NK-92 (cell line): ENCODE measurements at regions not wholly inside any gene's neighbourhood (a gene's known extent, or its start where the extent isn't known, plus 50 kb on each side); places are given as distances from the start of the nearest gene placed in this dataset.

Experiments used
- DNase-seq: peaks from one replicate; lab custom pipeline; 2025; ENCODE audit not compliant: unreplicated experiment; lab: John Stamatoyannopoulos, UW

DNA sequence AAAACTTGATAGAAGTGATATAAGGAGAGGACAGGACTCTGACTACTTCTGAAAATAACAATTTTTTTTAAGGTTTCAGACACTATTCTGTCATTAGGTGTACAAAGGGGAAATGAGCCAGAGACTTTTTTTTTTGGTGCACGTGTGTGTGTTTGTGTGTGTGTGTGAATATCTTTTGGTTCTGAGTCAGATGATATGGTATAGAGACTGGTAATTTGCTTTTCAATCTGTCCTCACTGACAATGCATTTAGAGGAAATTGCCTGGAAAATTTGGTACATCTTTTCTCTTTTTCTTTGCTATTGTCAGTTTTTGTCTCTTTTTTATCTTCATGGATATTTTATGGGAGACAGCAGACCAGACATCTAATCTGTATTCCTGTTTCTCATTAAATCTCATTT is 59.3 kb downstream of the DDIT4L start:
- no peak for DNase-seq

DNA sequence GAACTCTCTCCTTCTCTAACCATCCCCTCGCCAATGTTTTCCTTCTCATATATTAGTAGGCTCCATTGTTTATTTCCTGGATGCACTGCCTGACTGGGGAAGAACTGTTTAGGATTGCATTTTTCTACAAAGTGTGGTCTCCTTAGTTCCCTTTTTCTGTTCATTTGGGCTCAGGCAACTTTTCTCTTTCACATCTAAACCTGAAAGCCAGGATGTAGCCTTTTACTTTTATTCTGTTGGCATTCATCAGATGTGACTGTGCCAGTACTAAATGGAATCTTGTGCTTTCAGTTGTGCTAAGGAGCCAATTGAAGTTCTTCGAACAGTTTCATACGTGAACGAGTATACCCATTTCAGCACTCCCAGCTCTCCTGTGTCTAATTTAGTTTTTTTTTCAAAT is 59.8 kb downstream of the DDIT4L start:
- no peak for DNase-seq

DNA sequence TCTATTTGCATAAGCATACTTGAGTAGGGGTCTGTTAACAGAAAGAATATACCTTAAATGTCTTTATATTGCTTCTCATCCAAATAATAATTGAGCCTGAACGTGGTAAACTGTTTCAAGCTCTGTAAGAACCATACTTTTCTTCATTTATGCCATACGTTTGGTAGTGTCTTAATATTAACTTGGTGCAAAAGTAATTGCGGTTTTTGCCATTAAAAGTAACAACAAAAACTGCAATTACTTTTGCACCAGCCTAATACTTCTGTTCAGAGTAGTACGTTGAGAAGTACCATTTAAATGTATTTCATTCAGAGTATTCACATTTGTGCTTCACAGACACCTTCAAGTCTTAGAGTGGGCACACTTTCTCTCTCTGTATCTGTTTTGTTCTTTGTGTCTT is 60.5 kb downstream of the DDIT4L start:
- DNase-seq = no peak

DNA sequence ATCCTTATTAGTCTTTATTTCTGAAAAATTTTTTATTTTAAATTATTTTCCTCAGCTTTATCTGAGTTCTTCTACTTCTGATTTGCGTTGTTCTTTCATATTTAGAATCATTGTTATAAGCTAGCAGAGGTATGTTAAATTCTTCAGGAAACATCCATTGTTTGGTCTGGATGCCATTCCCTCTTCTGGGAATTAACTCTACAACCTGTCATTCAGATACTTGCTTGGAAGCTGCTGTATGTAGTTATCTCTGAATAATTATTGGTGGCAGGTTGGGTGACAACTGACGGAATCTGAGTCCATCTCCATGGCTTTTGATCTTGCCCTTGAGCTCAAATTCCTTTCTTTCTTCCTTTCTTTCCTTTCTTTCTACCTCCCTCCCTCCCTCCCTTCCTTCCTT is 61.9 kb downstream of the DDIT4L start:
- no peak for DNase-seq

DNA sequence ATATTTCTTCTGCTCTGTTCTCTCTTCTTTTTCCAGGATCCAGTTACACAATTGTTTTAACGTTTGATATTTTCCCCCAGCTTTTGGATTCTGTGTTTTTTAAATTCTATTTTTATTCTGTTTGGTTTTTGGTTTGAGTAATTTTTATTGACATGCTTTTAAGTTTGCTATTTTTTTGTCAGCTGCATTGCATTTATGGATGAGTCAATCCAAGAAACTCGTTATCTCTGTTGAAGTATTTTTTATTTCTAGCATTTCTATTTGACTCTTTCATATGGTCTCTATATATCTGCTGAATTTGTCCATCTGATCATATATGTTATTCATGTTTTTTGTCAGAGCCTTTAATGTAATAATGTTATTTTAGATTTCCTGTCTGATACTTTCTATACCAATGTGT is 65.6 kb downstream of the DDIT4L start:
- no peak for DNase-seq

DNA sequence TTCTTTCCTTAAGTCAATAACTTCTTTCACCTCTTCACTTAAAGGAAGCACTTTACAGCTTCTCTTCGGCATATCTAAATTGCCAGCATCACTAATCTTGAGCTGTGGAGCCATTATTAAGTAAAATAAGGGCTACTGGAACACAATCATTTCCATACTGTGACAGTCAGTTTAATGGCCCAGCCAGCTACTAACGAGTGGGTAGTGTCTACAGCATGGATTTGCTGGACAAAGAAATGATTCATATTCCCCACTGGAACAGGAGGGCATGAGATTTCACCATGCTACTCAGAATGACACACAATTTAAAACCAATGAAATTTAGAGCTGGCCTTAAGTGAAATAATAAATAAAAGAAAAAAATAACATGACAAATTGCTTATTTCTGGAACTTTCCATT is 72.1 kb downstream of the DDIT4L start:
- DNase-seq = no peak

DNA sequence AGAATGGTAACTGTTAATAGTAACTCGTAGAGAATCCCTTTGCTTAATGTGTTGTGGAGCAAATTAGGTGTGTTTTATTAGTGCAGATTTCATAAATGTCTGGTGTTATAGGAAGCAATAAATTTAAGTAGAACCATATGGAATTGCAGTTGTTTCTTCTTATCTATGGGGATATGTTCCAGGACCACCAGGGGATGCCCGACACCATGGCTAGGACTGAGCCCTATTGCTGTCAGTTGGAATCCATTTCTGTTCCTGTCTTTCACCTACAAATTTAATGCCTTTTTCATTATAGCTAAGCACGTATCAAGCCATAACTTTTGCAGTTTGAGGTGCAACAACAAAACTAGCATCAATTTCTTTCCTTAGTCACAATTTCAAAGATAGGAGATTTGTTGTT is 72.5 kb downstream of the DDIT4L start:
- no peak for DNase-seq

DNA sequence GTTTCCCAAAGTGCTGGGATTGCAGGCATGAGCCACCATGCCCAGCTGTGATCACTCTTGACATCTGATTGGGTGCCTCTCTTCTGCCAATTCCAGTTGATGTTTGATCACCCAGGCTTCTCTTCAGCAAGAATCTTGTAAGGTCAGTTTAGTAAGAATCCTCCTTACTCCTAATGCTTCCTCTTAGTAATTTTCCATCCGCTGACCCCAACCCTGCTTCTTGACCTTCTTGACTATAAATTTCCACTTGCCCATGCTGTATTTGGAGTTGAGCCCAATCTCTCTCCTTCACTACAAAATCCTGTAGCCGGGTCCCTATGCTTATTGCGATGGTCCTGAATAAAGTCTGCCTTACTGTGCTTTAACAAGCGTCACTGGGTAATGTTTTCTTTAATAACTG is 75.4 kb downstream of the DDIT4L start:
- DNase-seq = no peak

DNA sequence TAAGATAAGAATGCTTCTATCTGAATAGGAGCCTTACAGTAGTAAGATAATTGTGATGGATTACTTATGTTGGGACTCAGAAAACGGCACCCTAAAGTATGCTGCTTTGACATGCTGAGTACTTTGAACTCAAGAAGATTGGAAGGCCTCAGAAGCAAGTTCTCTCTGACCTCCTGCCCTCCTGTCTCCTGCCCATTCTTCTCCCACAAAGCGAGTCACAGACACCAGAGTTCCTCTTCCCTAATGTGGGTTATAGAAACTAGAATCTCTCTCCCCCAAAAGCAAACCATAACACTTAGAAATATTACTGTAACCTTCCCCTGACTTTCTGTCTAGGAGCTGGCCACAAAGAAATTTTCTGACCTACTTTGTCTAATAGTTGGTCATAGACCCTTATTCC is 76.5 kb downstream of the DDIT4L start:
- no peak for DNase-seq

DNA sequence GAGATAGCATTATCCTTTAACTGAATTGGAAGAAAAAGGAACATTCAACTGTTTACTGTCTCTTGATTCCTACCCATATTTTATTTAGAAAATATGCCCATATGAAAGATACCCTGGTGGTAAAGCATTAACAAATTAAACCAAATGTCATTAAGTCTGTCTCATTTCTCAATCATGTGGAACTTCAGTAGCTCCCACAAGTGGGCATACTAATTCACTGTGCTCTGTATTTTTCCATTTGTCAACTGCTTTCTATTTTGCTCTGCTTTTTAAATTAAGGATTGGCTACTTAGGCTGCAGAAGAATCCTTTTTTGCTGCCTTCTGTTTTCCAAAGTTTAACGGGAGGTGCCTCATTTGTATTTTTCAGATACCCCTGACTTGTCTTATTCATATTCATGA is 77.2 kb downstream of the DDIT4L start:
- no peak for DNase-seq

DNA sequence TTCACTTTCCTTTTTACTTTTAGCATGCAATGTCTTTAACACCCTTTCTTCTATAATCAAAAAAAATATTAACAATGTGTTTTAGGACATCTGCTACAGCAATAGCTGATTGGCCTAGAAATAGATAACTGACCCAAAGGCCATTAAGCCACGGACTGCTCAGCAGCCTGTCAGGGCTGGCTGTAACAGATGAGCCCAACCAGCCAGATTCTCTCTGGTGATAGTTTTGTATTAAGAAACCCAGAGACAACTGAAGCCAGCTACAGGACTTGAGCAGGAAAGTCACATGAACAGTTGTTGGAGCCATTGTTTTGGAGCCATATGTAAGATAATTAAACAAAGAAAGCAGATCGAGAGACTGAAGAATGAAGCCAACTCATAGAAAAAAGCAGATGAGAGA is 80.3 kb downstream of the DDIT4L start:
- DNase-seq = no peak

DNA sequence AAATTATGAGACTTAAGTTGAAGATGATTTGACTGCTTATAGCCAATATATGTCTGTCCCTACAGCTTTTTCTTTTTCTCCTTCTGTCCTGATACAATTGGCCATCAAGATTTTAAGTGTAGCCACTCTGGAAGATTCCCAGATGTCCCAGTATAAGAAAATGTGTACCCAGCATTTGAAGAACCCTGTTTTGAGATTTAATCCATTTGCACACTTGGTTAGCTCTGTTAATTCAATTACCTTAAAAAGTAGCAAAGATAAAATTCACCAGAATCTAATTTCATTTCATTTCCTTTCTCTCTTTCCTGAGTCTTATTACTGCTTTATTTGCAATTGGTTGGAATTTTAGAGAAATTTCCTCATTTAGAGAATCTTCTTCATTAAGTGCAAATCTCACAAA is 81.4 kb downstream of the DDIT4L start:
- no peak for DNase-seq

DNA sequence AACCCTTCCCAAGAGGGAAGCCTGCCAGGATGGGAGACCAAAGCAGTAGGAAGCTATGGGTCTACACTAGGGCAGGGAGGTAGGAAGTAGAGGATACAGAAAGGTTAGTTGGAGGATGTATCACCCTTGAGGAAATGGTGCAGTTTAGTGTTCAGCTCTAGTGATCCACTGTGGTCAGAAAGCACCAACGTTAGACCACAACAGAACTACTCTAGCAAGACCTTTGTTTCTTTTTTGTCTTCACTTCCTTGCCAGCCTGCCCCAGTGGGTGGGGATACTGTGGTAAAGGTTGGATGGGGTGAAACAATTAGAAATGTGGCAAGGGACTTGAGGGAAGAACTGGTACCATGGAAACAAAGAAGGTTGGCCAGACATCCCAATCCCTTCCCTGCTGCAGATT is 83.3 kb downstream of the DDIT4L start:
- no peak for DNase-seq

DNA sequence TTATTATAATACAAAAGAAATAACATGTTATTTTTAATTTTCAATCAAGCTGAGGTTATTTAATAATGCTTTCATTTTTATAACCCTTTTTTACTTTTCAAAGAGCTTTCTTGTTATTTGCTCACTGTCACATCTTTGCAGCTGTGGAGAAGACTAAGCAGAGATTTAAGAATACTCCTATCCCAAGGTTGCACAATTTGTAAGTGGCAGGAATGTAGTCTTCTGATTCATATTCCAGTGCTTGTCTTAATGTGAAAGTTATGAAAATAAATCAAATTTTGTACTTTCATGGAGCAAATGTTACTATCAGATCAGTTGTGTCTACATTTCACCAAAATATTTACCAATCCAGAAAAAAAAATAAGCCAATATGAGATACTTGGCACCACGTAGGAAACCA is 86.6 kb downstream of the DDIT4L start:
- no peak for DNase-seq

DNA sequence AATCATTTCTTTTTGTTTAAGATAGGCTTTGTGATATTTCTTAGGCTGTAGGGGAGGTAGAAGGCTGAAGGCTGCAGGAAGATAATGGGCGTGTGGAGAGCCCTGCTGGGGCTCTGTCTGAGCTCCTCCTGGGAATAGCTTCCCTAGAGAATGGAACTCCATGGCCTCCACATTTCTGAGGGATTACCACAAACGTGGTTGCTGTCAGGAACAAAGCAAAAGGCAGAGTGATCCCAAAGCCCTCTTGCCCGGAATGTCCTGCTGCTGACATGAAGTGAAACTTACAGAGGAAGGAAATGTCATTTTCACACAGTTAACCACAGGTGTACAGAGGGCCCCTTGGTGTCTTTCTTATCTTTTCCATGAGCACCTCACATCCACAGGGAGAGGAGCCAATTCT is 89.3 kb downstream of the DDIT4L start:
- no peak for DNase-seq

DNA sequence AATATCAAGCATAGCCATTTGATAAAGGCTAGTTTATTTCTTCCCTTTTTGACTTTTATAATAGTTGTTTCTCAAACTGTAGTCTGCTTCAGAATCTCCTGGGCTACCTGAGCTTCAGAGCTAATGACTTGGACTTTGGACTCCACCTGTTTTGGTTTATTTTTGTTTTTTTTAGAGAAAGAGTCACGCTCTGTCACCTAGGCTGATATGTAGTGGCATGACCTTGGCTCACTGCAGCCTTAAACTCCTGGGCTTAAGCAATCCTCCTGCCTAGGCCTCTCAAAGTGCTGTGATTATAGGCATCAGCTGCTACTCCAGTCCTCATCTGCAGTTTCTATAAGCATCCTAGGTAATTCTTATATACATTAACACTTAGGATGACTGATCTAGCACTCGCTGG is 90.5 kb downstream of the DDIT4L start:
- no peak for DNase-seq

DNA sequence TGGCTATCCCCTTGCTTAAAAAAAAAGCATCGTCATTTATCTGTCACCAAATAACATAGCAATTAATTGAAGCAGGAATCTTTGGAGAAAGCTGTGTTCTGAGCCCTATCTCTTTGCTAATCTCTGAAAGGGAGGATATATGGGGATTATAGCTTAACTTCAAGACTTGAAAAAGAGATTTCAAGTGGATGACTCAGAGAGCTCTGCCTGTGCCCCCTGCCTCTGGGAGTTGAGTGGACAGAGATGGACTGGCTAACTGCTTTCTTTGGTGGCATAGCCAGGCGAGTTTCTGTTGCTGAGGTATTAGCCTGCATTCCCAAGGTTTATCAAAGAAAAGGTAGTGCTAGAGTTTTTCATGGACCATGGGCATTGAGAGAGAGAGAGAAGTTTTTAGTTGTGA is 91.6 kb downstream of the DDIT4L start:
- DNase-seq = no peak

DNA sequence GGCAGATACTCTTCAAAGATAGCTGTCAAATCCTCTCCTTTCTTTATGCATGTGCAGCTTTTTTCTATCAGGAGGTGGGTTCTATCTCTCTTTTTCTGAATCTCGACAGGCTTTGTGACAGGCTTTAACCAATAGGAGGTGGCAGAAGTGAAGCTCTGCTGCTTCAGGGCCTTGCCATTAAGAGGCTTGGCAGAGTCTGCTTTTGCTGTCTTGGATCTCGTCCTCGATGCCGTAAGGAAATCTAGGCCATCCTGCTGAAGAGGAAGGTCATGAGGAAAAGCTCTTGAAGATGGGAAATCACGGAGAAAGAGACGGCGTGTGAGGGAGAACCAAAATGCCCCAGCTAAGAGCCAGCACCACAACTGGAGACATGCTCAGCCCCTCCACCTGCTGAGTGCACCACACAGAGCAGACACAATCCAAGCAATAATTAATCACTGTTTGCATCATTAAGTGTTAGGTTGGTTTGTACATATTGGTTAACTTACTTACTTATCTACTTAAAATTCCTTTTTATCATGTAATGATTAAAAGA is 92.2 kb downstream of the DDIT4L start:
- no peak for DNase-seq

DNA sequence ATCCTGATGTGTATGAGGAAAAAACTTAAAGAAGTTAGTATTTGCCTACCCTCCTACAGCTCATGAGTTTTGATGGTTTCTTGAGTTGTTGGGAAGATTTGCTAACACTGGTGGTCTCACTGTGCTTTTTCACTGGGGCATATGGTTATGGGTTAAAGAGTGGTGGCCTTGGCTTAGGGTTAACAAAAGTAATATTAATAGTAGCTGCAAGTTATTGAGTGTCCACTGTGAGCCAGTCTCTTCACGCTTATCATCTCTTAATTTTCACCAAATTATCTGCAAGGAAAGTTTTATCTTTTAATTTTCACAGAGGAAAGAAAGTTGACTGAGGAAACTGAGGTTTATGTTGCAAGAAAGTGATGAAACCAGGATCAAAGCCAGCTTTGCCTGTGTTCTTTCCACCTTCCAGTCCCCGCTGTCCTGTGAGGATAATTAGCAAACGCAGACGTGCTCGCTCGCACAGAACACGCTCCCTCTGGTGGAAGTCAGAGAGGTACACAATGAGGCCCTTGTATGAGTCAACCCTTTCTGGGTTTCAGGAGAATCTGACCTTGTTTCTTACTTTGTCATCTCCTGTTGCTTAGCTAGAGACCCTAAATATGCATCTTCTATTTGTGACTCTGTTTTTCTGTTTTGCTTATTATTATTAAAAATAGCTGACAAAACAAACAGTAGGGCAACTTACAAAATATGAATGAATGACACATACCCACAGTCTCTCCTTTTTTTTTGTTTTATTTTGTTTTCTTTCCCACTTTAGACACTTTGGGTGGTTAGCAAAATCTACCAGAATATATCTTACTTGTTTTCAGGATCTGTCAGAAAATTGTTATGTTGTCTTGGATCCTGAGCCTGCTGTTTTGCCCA is 94.3 kb downstream of the DDIT4L start:
- no peak for DNase-seq

DNA sequence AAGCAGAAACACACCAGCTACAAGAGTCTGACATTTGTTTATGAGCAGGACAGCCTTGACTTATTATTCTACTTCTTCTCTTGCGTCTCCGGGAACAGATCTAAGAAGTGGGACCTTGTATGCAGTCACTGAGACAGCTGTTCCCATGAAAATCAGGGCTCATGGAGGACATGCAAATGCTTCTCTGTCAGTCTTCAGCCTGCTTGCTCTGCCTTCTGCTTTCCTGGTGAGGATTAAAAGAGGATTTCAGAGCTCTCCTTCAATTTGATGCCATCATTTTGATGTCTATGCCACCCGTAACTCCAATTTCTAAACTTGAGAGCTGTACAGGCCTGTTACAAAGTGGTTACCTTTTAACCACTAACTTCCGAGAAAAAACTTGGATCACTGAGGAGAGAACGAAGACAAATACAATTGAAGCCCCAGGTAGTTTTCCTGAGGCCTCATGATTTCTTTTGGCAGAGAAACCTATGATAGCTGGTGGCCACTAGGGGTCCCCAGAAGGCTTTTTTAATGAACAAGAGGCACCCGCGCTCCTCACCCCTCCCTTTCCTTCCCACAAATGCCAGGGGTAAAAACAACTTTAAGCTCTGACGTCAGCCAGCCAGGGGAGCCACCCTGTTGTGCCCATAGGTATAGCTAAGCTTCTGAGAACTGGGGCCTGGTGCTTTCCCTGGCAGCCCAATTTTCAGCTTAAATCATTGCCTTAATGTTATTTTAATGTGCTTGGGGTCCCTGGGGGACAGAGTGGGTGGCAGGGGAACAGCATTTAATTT is 97.0 kb downstream of the DDIT4L start:
- peak; percentile 18 for DNase-seq

DNA sequence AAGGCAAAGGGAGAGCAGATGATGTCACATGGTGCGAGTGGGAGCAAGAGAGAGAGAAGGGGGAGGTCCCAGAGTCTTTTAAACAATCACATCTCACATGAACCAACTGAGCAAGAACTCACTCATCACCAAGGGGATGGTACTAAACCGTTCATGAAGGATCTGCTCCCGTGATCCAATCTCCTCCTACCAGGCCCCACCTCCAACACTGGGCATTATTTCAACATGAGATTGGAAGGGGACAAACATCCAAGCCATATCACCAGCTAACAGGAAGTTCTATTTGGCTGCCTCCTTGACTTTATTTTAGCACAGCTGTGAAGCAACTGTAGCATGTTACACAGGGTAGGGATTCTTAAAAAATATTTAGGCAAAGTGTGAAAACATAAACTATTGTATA is 102.5 kb downstream of the DDIT4L start:
- DNase-seq = no peak

DNA sequence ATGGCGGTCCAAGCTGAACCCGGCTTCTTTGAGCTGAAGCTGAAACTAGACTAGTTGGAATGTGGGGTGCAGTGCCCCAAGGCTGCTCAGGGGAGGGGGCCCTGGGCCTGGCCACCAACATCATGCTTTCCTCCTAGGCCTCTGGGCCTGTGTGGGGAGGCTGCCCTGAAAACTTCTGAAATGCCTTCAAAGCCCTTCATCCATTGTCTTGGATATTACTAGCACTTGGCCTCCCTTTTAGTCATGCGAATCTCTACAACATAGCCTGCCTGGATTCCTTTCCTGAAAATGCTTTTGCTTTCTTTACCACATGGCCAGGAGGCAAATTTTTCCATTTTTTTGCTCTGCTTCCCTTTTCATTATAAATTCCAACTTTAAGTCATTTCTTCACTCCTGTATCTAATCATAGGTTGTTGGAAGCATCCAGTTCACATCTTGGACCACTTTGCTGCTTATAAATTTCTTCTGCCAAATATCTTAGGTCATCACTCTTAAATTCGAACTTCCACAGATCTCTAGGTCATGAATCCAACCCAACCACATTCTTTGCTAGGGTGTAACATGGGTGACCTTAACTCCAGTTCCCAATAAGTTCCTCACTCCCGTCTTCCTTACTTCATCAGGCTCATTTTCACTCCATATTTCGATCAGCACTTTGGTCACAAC is 103.4 kb downstream of the DDIT4L start:
- no peak for DNase-seq
